Mesenteric fat pad (tissue), 1 donor: ENCODE measurements at regions not wholly inside any gene's neighbourhood (a gene's known extent, or its start where the extent isn't known, plus 50 kb on each side); places are given as distances from the start of the nearest gene placed in this dataset.

Experiments
- DNase-seq: peaks from one replicate; pipeline ENCODE4 v3.0.0-alpha.2; 2020; ENCODE audit warnings: low spot score
- donor health status: DM: yes; HTN: yes; CAD: no.

GRCh38 chr14:104394409-104394851, 185.1 kb upstream of the C14orf180 start:
- DNase-seq: peak; percentile 79

DNA sequence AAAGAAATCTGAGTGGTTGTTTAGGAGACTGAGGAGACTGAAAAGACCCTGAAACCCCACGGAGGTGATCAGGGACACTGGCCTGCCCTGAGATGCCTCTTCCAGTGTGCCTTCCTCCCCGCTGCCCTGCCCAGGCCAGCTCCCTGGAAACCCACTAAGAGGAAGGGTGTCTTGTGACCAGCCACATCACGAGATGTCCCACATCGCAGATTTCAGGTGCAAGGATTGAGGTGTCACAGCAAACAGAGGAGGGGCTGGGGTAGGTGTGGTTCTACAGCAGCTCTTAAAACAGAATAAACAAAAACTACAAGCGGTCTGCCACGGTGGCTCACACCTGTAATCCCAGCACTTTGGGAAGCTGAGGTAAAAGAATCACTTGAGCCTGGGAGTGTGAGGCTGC, 184.3 kb upstream of the C14orf180 start:
- peak; percentile 53 for DNase-seq

- peak; percentile 87 for DNase-seq
Measured at GRCh38 chr14:104395941-104396681, 183.5 kb upstream of the C14orf180 start.

GRCh38 chr14:104396682-104397470, 182.7 kb upstream of the C14orf180 start:
- peak; percentile 47 for DNase-seq

- DNase-seq: no peak
Measured at GRCh38 chr14:104397956-104398355, 181.6 kb upstream of the C14orf180 start.

GRCh38 chr14:104398656-104399055, 180.9 kb upstream of the C14orf180 start:
- DNase-seq: peak; percentile 26

GRCh38 chr14:104399432-104400155, 180.0 kb upstream of the C14orf180 start:
- DNase-seq: no peak

GRCh38 chr14:104400355-104400754, 179.2 kb upstream of the C14orf180 start:
- DNase-seq: peak; percentile 82

GRCh38 chr14:104401785-104402184, 177.8 kb upstream of the C14orf180 start:
- DNase-seq: no peak

DNA sequence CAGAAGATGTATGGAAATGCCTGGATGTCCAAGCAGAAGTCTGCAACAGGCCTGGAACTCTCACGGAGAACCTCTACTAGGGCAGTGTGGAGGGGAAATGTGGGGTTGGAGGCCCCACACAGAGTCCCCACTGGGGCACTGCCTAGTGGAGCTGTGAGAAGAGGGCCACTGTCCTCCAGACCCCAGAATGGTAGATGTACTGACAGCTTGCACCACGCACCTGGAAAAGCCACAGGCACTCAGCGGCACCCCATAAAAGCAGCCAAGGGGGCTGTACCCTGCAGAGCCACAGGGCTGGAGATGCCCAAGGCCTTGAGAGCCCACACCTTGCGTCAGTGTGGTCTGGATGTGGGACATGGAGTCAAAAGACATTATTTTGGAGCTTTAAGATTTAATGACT, 177.3 kb upstream of the C14orf180 start:
- peak; percentile 69 for DNase-seq

GRCh38 chr14:104403421-104404220, 175.9 kb upstream of the C14orf180 start:
- DNase-seq: peak; percentile 69

GRCh38 chr14:104404922-104405321, 174.6 kb upstream of the C14orf180 start:
- peak; percentile 59 for DNase-seq

DNA sequence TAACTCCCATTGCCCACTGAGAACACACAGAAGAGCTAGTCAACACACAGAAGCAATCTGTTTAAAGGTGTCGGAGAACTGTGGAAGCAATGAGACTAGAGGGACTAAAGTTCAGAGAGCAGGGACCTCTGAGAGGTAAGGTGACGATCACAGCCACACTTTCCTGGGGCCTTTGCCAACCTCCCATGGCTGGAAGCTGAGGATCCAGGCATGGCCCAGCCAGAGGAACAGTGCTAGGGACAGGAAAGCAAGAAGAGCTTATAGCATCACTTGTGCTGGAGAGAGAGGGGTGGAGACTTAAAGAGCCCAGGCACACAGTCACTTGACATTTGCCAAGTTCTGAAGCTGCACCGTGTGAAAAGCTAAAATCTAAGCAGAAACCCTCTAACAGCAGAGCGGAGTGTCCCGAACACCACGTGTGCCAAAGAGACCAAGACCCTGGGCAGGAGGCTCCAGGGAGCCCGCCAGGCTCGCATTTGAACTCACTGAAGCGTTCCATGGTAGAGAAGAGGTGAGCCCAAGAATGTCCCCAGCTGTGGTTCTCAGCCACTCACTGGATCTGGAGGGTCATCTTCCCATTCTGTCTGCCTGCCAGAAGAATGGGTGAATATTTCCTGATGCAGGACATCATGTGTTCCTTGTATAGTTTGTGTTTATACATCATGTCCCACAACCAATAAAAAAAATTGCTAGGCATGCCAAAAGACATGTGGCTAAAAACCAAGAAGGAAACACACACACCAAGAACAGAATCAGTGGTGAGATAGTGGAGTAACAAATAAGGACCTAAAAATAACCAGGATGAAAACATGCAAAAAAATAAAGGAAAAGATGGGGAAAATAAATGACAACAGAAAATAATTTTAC, 174.0 kb upstream of the C14orf180 start:
- no peak for DNase-seq

GRCh38 chr14:104406831-104407230, 172.7 kb upstream of the C14orf180 start:
- DNase-seq: no peak

DNA sequence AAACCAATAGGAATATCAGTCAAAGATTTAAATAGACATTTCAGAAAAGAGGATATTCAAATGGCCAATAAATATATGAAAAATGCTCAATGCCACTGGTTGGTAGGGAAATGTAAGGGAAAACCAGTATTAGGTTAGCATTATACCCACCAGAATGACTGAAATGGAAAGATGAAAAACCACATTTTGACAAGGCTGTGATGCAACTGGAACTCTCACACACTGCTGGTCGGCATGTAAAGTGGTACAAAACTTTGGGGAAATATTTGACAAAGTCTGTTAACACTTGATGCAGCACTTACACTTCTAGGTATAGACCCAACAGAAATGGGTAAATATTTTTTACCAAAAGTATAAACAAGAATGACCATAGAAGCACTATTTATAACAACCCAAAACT, 163.2 kb upstream of the C14orf180 start:
- no peak for DNase-seq

GRCh38 chr14:104419865-104420505, 159.6 kb upstream of the C14orf180 start:
- DNase-seq: no peak

DNA sequence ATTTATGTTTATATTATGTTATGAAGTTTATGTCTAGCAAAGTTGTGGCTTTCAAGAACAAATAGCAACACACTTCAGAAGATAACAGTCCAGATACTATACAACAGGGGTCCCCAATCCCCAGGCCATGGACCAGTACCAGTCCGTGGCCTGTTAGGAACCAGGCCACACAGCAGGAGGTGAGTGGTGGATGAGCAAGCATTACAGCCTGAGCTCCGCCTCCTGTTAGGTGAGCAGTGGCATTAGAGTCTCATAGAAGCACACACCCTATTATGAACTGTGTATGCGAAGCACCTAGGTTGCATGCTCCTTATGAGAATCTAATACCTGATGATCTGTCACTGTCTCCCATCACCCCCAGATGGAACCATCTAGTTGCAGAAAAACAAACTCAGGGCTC, 159.0 kb upstream of the C14orf180 start:
- DNase-seq: peak; percentile 49

- peak; percentile 81 for DNase-seq
Measured at GRCh38 chr14:104420990-104421389, 158.6 kb upstream of the C14orf180 start.

DNA sequence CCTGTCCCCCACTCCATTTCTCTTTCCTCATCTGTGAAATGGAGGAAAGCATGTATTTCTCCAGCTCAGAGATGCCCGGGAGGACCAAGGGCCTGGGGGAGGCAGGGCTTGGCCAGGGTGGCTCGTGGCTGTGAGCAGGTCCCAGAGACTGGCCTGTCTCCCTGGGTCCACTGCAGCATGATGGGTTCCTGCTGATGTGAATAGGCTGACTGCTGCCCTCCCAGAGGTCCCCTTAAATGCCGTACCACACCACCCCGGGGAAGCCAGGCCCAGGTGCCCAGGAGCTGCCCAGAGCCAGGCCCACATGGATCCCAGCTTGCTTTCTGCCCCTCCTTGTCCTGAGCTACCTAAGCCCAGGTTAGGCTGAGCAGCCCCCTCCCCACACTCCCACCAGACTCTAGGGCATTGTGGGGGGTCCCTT, 158.2 kb upstream of the C14orf180 start:
- DNase-seq: peak; percentile 76
